Mesothelial cell of epicardium (in vitro differentiated cells): ENCODE measurements at regions not wholly inside any gene's neighbourhood (a gene's known extent, or its start where the extent isn't known, plus 50 kb on each side); places are given as distances from the start of the nearest gene placed in this dataset.
"Not testable (repeated sequence)": the region's sequence is repeated elsewhere in the genome, so short reads cannot be mapped to it uniquely, and the experiment has no call there.

Source experiments
- DNase-seq, 2 experiments: peaks; one replicate each; pipeline ENCODE4 v3.0.0; 2021; ENCODE audit warnings: low spot score in 2 of 2; ENCODE audit not compliant: unreplicated experiment in 2 of 2
- H3K27ac Mint-ChIP-seq: 2 replicates; pipeline ENCODE4 v1.8.0; 2021; ENCODE audit warnings: mixed read lengths
- H3K27me3 Mint-ChIP-seq: 2 replicates; pipeline ENCODE4 v1.8.0; 2021; ENCODE audit warnings: low read depth, mixed read lengths
- H3K36me3 Mint-ChIP-seq: 2 replicates; pipeline ENCODE4 v1.8.0; 2021; ENCODE audit warnings: mixed read lengths
- H3K4me1 Mint-ChIP-seq: 2 replicates; pipeline ENCODE4 v1.8.0; 2021; ENCODE audit warnings: mixed read lengths
- H3K4me3 Mint-ChIP-seq: 2 replicates; pipeline ENCODE4 v1.8.0; 2021; ENCODE audit warnings: mild to moderate bottlenecking, moderate library complexity, mixed read lengths
- H3K9me3 Mint-ChIP-seq: 2 replicates; pipeline ENCODE4 v1.8.0; 2021; ENCODE audit warnings: mixed read lengths
- TF ChIP-seq, protein P1 (sequence below): fragments of 200-600 bp; sonication (generic); IDR thresholded peaks from one replicate; pipeline ENCODE4 v1.5.0; 2021; ENCODE audit warnings: antibody characterized with exemption; ENCODE audit not compliant: unreplicated experiment

DNA sequence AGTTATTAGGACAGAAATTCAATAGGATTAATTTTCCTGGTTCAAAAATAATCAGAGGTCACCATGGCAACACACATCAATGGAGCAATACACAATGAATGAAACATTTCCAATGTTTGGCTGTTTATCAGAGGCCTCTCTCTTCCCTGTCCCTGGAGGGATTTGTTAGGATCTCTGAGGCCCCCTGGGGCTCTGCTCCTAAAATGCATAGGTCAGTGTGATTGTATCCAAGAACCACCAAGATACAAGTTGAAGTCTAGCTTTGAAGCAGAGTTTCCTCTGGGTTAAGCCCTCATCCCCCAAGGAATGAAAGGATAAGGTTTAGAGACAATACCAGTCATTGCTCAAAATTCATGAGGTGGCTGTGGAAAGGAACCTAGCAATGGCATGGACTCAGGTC is 561.2 kb upstream of the C16orf82 start:
- TF ChIP-seq, protein P1, sequence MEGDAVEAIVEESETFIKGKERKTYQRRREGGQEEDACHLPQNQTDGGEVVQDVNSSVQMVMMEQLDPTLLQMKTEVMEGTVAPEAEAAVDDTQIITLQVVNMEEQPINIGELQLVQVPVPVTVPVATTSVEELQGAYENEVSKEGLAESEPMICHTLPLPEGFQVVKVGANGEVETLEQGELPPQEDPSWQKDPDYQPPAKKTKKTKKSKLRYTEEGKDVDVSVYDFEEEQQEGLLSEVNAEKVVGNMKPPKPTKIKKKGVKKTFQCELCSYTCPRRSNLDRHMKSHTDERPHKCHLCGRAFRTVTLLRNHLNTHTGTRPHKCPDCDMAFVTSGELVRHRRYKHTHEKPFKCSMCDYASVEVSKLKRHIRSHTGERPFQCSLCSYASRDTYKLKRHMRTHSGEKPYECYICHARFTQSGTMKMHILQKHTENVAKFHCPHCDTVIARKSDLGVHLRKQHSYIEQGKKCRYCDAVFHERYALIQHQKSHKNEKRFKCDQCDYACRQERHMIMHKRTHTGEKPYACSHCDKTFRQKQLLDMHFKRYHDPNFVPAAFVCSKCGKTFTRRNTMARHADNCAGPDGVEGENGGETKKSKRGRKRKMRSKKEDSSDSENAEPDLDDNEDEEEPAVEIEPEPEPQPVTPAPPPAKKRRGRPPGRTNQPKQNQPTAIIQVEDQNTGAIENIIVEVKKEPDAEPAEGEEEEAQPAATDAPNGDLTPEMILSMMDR, result no peak
- H3K4me3 Mint-ChIP-seq, result no peak overlapping the region
- H3K27me3 Mint-ChIP-seq, result peaks cover 5% of the 10 kb centered on the region
- DNase-seq, result no peak
- H3K27ac Mint-ChIP-seq, result no peak overlapping the region
- H3K4me1 Mint-ChIP-seq, result no peaks in the 10 kb centered on the region
- no peaks in the 10 kb centered on the region for H3K36me3 Mint-ChIP-seq
- no peaks in the 10 kb centered on the region for H3K9me3 Mint-ChIP-seq

DNA sequence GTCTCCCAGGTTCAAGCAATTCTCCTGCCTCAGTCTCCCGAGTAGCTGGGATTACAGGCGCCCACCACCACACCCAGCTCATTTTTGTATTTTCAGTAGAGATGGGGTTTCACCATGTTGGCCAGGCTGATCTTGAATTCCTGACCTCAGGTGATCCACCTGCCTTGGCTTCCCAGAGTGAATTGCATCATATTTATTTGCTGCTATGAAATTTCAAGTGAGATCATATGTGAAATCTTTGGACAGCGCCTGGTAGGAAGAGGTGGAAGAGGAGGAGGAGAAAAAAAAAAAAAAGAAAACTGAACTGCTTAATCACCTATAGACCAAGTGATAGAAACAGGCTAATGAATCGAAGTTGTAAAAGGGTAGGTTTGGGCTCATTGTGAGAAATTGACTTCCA is 557.8 kb upstream of the C16orf82 start:
- H3K27me3 Mint-ChIP-seq, H3K4me3 Mint-ChIP-seq, DNase-seq, H3K27ac Mint-ChIP-seq, H3K9me3 Mint-ChIP-seq, H3K4me1 Mint-ChIP-seq, H3K36me3 Mint-ChIP-seq: not testable (repeated sequence)

DNA sequence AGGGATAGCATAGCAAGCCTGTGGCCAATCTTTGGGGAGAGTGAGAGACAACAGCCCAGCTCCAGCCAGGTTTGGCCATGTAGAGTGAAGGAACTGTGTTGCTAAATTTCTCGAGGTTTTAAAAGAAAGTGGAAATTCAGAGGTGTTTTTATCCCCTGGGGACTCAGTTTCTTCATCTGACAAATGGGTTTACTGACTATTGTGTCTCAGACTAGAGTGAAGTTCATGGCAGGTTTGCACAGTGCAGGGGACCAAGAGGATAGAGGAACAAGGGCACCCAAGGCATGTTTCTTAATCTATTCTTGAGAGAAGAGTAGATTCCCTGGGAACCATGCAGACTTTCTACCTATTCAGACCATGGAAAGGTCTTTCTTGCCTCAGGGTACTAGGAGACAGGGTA is 555.8 kb upstream of the C16orf82 start:
- no peak for DNase-seq
- Mint-ChIP-seq H3K36me3 (no peaks in the 10 kb centered on the region), H3K27ac (no peak overlapping the region), H3K4me3 (no peak overlapping the region), H3K4me1 (peaks cover 5% of the 10 kb centered on the region), H3K27me3 (peaks cover 5% of the 10 kb centered on the region), H3K9me3 (no peaks in the 10 kb centered on the region)
- TF ChIP-seq, protein P1, result no peak

DNA sequence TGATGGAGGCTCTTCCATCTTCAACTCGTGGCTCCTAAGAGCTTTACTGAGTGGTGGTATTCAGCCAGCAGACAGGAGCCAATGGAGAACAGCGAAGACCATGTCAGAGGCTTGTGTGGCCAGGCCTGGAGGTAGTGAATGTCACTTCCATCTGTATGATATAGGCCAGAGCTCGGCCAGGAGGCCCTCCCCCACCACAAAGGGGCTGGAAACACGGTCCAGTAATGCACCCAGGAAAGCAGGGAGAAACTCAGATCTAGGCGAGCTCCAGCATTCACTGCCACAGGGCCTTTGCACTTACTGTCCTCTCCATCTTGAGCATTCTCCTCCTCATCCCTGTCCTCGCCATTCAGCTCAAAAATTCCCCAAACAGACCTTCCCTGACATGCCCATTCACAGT is 555.3 kb upstream of the C16orf82 start:
- Mint-ChIP-seq H3K36me3 (no peaks in the 10 kb centered on the region), H3K9me3 (no peaks in the 10 kb centered on the region), H3K27me3 (peaks cover 5% of the 10 kb centered on the region), H3K4me3 (no peak overlapping the region), H3K27ac (no peak overlapping the region), H3K4me1 (peaks cover 5% of the 10 kb centered on the region)
- DNase-seq, result no peak
- TF ChIP-seq, protein P1, result no peak

DNA sequence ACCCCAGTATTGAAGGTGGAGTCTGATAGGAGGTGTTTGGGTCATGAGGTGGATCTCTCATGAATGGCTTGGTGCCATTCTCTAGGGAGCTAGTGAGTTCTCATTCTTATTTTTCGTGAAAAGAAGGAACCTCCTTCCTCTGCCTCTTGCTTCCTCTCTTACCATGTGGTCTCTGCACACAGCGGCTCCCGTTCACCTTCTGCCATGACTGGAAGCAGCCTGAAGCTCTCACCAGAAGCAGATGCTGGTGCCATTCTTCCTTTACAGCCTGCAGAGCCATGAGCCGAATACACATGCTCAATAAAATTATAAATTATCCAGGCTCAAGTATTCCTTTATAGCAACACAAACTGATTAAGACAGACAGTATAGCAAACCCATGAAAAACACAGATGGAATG is 545.1 kb upstream of the C16orf82 start:
- no peak for DNase-seq
- Mint-ChIP-seq H3K9me3 (no peaks in the 10 kb centered on the region), H3K4me1 (no peaks in the 10 kb centered on the region), H3K4me3 (no peak overlapping the region), H3K27me3 (no peaks in the 10 kb centered on the region), H3K36me3 (no peaks in the 10 kb centered on the region), H3K27ac (no peak overlapping the region)
- TF ChIP-seq, protein P1, result no peak

DNA sequence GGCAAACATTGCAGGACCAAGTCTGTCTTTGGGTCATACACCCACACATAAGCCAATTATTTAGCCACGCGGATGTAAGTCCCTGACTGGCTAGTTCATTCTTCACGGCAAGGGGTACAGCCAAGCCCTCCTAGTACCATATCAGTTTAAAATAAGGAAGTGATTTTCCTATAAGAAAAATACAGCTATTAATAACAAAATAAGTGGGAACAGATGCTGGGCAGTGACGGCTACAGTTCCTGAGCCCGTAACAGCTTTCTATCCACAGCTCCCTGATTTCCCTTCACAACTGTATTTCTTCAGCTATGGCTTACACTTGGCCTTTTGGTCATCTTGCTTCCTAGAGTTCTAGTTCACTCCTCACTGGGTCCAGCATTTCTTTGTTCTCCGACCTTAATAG is 542.4 kb upstream of the C16orf82 start:
- Mint-ChIP-seq H3K4me3 (no peak overlapping the region), H3K9me3 (no peaks in the 10 kb centered on the region), H3K27me3 (no peaks in the 10 kb centered on the region), H3K27ac (no peak overlapping the region), H3K36me3 (no peaks in the 10 kb centered on the region), H3K4me1 (no peaks in the 10 kb centered on the region)
- DNase-seq, result no peak
- TF ChIP-seq, protein P1, result no peak
